Esophagus squamous epithelium (tissue), 4 donors: ENCODE measurements at regions not wholly inside any gene's neighbourhood (a gene's known extent, or its start where the extent isn't known, plus 50 kb on each side); places are given as distances from the start of the nearest gene placed in this dataset.

Source experiments
- CTCF ChIP-seq, 6 experiments: fragments of 450-650 bp in 4 of 6; fragments of 200-600 bp in 2 of 6; sonication (generic) in 2 of 6; IDR thresholded peaks; one replicate each; pipeline ENCODE4 v1.5.1; 2016 to 2019; ENCODE audit warnings: antibody characterized with exemption in 6 of 6, mild to moderate bottlenecking in 4 of 6, moderate library complexity in 4 of 6
- POLR2A ChIP-seq, 4 donors: fragments of 450-650 bp; IDR thresholded peaks; one replicate each; pipeline ENCODE4 v1.6.1; 2017; ENCODE audit warnings: antibody characterized with exemption in 4 of 4, mild to moderate bottlenecking in 4 of 4, moderate library complexity in 3 of 4

GRCh38 chr5:81819556-81820317 lies 68.8 kb upstream of the SSBP2 start:
- no peak for TF ChIP-seq CTCF (IDR thresholded peaks at IDR 0.05)
- no peak for TF ChIP-seq POLR2A (IDR thresholded peaks at IDR 0.05)
